ENCODE measurements at regions not wholly inside any gene's neighbourhood (a gene's known extent, or its start where the extent isn't known, plus 50 kb on each side); places are given as distances from the start of the nearest gene placed in this dataset.

GRCh38 chr9:84187090-84187489 is 153.5 kb downstream of the SLC28A3 start:
- H3K27ac ChIP-seq (ENCODE audit: low read depth in 2 of 2, low read length in 1 of 2), result no peak overlapping the region
- H3K4me2 ChIP-seq, result no peak overlapping the region
- no peaks in the 10 kb centered on the region for H4K20me1 ChIP-seq (ENCODE audit: insufficient read depth)
- WGBS (ENCODE audit: low lambda C conversion rate), result 81% methylated on average over 5 of the region's 5 CpGs
- H3K9me2 ChIP-seq, result no peaks in the 10 kb centered on the region
- no peak for DNase-seq
- H3K36me3 ChIP-seq (replicated peaks in 1 of 2; ENCODE audit: control insufficient read depth in 1 of 2, insufficient read depth in 2 of 2, low read length in 1 of 2), result no peaks in the 10 kb centered on the region
- H3K4me1 ChIP-seq (ENCODE audit: control insufficient read depth in 1 of 2, insufficient read depth in 2 of 2, low read depth in 1 of 2, low read length in 1 of 2), result peaks cover 3 to 4% of the 10 kb centered on the region in 2 experiments; a peak in 3 of 4 replicates
- ChIA-PET CTCF (interaction anchor here (1.7 kb wide), 1 partner anchor 13 kb away, joined by 7 read pairs; no protein-coding TSS in a partner anchor), POLR2A (no interaction called here)
- no peak for TF ChIP-seq FOXJ3 (CRISPR knock-in tag; IDR thresholded peaks at IDR 0.05)
- TF ChIP-seq YY1 (IDR thresholded peaks at IDR 0.05; ENCODE audit: low read depth), result no peak
- no peak overlapping the region for H2AFZ ChIP-seq (ENCODE audit: low read depth)
- no peaks in the 10 kb centered on the region for H3K9me3 ChIP-seq
- H3K9ac ChIP-seq, result no peak overlapping the region
- H3F3A ChIP-seq (replicated peaks; ENCODE audit: insufficient read depth), result no peaks in the 10 kb centered on the region
- no peaks in the 10 kb centered on the region for H3K27me3 ChIP-seq (ENCODE audit: insufficient read depth)
- H3K4me3 ChIP-seq (ENCODE audit: low read depth in 2 of 2, low read length in 1 of 2), result no peak overlapping the region
- H3K79me2 ChIP-seq (ENCODE audit: insufficient read depth), result no peaks in the 10 kb centered on the region

- DNase-seq, result no peak
- ChIA-PET CTCF (no interaction called here), POLR2A (no interaction called here)
- 72% methylated on average over 7 of the region's 7 CpGs for WGBS (ENCODE audit: low lambda C conversion rate)
- Histone ChIP-seq H4K20me1 (ENCODE audit: insufficient read depth) (no peaks in the 10 kb centered on the region), H3K4me1 (ENCODE audit: control insufficient read depth in 1 of 2, insufficient read depth in 2 of 2, low read depth in 1 of 2, low read length in 1 of 2) (no peaks in the 10 kb centered on the region), H3K9me2 (no peaks in the 10 kb centered on the region), H3K36me3 (replicated peaks in 1 of 2; ENCODE audit: control insufficient read depth in 1 of 2, insufficient read depth in 2 of 2, low read length in 1 of 2) (no peaks in the 10 kb centered on the region), H3K4me3 (ENCODE audit: low read depth in 2 of 2, low read length in 1 of 2) (no peak overlapping the region), H3K4me2 (no peak overlapping the region), H3K27me3 (ENCODE audit: insufficient read depth) (no peaks in the 10 kb centered on the region), H3K79me2 (ENCODE audit: insufficient read depth) (no peaks in the 10 kb centered on the region), H3K9ac (no peak overlapping the region), H2AFZ (ENCODE audit: low read depth) (no peak overlapping the region), H3F3A (replicated peaks; ENCODE audit: insufficient read depth) (no peaks in the 10 kb centered on the region), H3K27ac (ENCODE audit: low read depth in 2 of 2, low read length in 1 of 2) (no peak overlapping the region), H3K9me3 (no peaks in the 10 kb centered on the region)
- TF ChIP-seq JUND (IDR thresholded peaks at IDR 0.05) (no peak), YY1 (IDR thresholded peaks at IDR 0.05; ENCODE audit: low read depth) (no peak), ZBTB33 (IDR thresholded peaks at IDR 0.05; ENCODE audit: borderline replicate concordance, low read depth) (no peak), MXI1 (IDR thresholded peaks at IDR 0.05; ENCODE audit: low read depth, low read length) (no peak), CHD2 (IDR thresholded peaks at IDR 0.05; ENCODE audit: low read length, partially characterized antibody) (no peak)
Measured at GRCh38 chr9:84189904-84190303, 150.7 kb downstream of the SLC28A3 start.

- no peak overlapping the region for H3K4me2 ChIP-seq
- no peaks in the 10 kb centered on the region for H3K79me2 ChIP-seq (ENCODE audit: insufficient read depth)
- no peaks in the 10 kb centered on the region for H3F3A ChIP-seq (replicated peaks; ENCODE audit: insufficient read depth)
- no peak overlapping the region for H2AFZ ChIP-seq (ENCODE audit: low read depth)
- no peaks in the 10 kb centered on the region for H4K20me1 ChIP-seq (ENCODE audit: insufficient read depth)
- H3K9me2 ChIP-seq, result no peaks in the 10 kb centered on the region
- H3K9me3 ChIP-seq, result no peaks in the 10 kb centered on the region
- no peak overlapping the region for H3K9ac ChIP-seq
- H3K36me3 ChIP-seq (replicated peaks in 1 of 2; ENCODE audit: control insufficient read depth in 1 of 2, insufficient read depth in 2 of 2, low read length in 1 of 2), result no peaks in the 10 kb centered on the region
- POLR2A ChIA-PET, result no interaction called here
- H3K4me3 ChIP-seq (ENCODE audit: low read depth in 2 of 2, low read length in 1 of 2), result no peak overlapping the region
- no peaks in the 10 kb centered on the region for H3K27me3 ChIP-seq (ENCODE audit: insufficient read depth)
- CTCF ChIA-PET, result no interaction called here
- H3K4me1 ChIP-seq (ENCODE audit: control insufficient read depth in 1 of 2, insufficient read depth in 2 of 2, low read depth in 1 of 2, low read length in 1 of 2), result no peaks in the 10 kb centered on the region
- 79% methylated on average over 2 of the region's 2 CpGs for WGBS (ENCODE audit: low lambda C conversion rate)
- no peak for DNase-seq
- H3K27ac ChIP-seq (ENCODE audit: low read depth in 2 of 2, low read length in 1 of 2), result no peak overlapping the region
- TF ChIP-seq POLR2AphosphoS5 (IDR thresholded peaks at IDR 0.05; ENCODE audit: low read depth, low read length) (no peak), PBX3 (IDR thresholded peaks at IDR 0.05) (no peak), TEAD4 (IDR thresholded peaks at IDR 0.05; ENCODE audit: borderline replicate concordance, insufficient read depth) (no peak), TCF12 (IDR thresholded peaks at IDR 0.05) (no peak), FOSL2 (IDR thresholded peaks at IDR 0.05; ENCODE audit: borderline replicate concordance, low read depth) (no peak), TAF1 (IDR thresholded peaks at IDR 0.05; ENCODE audit: borderline replicate concordance, low read depth, low read length) (no peak), NFIC (IDR thresholded peaks at IDR 0.05; ENCODE audit: borderline replicate concordance) (no peak), USF2 (IDR thresholded peaks at IDR 0.05; ENCODE audit: borderline replicate concordance, low read depth, low read length) (no peak), CHD2 (IDR thresholded peaks at IDR 0.05; ENCODE audit: low read length, partially characterized antibody) (no peak), JUND (IDR thresholded peaks at IDR 0.05) (no peak), NRF1 (IDR thresholded peaks at IDR 0.05; ENCODE audit: low read depth, low read length) (no peak), MAX (IDR thresholded peaks at IDR 0.05; ENCODE audit: low read depth) (no peak), IRF3 (IDR thresholded peaks at IDR 0.05; ENCODE audit: low read depth, low read length) (no peak), RAD21 (IDR thresholded peaks at IDR 0.05; ENCODE audit: low read length) (no peak), EZH2phosphoT487 (IDR thresholded peaks at IDR 0.05; ENCODE audit: borderline replicate concordance, low read depth) (no peak)
Measured at GRCh38 chr9:84190411-84190810, 150.1 kb downstream of the SLC28A3 start.

Measured in SK-N-SH (cell line).